ENCODE measurements at regions not wholly inside any gene's neighbourhood (a gene's known extent, or its start where the extent isn't known, plus 50 kb on each side); places are given as distances from the start of the nearest gene placed in this dataset.

- TF ChIP-seq PKNOX1 (IDR thresholded peaks at IDR 0.05) (no peak), BHLHE40 (IDR thresholded peaks at IDR 0.05; ENCODE audit: borderline replicate concordance) (no peak), FOXM1 (IDR thresholded peaks at IDR 0.05; ENCODE audit: borderline replicate concordance) (no peak), SUZ12 (IDR thresholded peaks at IDR 0.05) (no peak)
Observed at GRCh38 chr4:82171531-82172155, 202.1 kb downstream of the HNRNPD start.

Measured in HEK293T (cell line).